ENCODE measurements at regions not wholly inside any gene's neighbourhood (a gene's known extent, or its start where the extent isn't known, plus 50 kb on each side); places are given as distances from the start of the nearest gene placed in this dataset.

GRCh38 chr13:34842466-34842865 lies 99.6 kb upstream of the NBEA start:
- POLR2A ChIA-PET = no interaction called here
- no peak for DNase-seq (ENCODE audit: extremely low spot score)

GRCh38 chr13:34847766-34848165 lies 94.3 kb upstream of the NBEA start:
- no peak for TF ChIP-seq CTCF (IDR thresholded peaks at IDR 0.05; ENCODE audit: control extremely low read depth, extremely low read depth, low read depth, missing control alignments)
- POLR2A ChIA-PET = no interaction called here
- CTCF ChIA-PET = interaction anchor here (2.3 kb wide), 1 partner anchor 20 kb away, joined by 6 read pairs; no protein-coding TSS in a partner anchor
- no peak for DNase-seq (ENCODE audit: extremely low spot score)

More at GRCh38 chr13:34842466-34842865, 99.6 kb upstream of the NBEA start:
- TF ChIP-seq CTCF (IDR thresholded peaks at IDR 0.05; ENCODE audit: control extremely low read depth, extremely low read depth, low read depth, missing control alignments) = no peak
- CTCF ChIA-PET = no interaction called here

- DNase-seq (ENCODE audit: extremely low spot score) = no peak
- TF ChIP-seq CTCF (IDR thresholded peaks at IDR 0.05; ENCODE audit: control extremely low read depth, extremely low read depth, low read depth, missing control alignments) = no peak
- ChIA-PET POLR2A (no interaction called here), CTCF (no interaction called here)
Measured at GRCh38 chr13:34849406-34849805, 92.7 kb upstream of the NBEA start.

- POLR2A ChIA-PET = no interaction called here
- CTCF ChIA-PET = no interaction called here
- DNase-seq (ENCODE audit: extremely low spot score) = no peak
- TF ChIP-seq CTCF (IDR thresholded peaks at IDR 0.05; ENCODE audit: control extremely low read depth, extremely low read depth, low read depth, missing control alignments) = no peak
Measured at GRCh38 chr13:34853161-34853560, 88.9 kb upstream of the NBEA start.

- ChIA-PET CTCF (interaction anchor here (1.1 kb wide), 1 partner anchor 32 kb away, joined by 3 read pairs; no protein-coding TSS in a partner anchor), POLR2A (no interaction called here)
- no peak for DNase-seq (ENCODE audit: extremely low spot score)
- no peak for TF ChIP-seq CTCF (IDR thresholded peaks at IDR 0.05; ENCODE audit: control extremely low read depth, extremely low read depth, low read depth, missing control alignments)
Measured at GRCh38 chr13:34857558-34858325, 84.3 kb upstream of the NBEA start.

- no peak for DNase-seq (ENCODE audit: extremely low spot score)
- no peak for TF ChIP-seq CTCF (IDR thresholded peaks at IDR 0.05; ENCODE audit: control extremely low read depth, extremely low read depth, low read depth, missing control alignments)
- ChIA-PET CTCF (no interaction called here), POLR2A (no interaction called here)
Measured at GRCh38 chr13:34862311-34862710, 79.8 kb upstream of the NBEA start.

All from GM10248 (cell line).